H1 (cell line): ENCODE measurements at regions not wholly inside any gene's neighbourhood (a gene's known extent, or its start where the extent isn't known, plus 50 kb on each side); places are given as distances from the start of the nearest gene placed in this dataset.

Experiments
- CTCF ChIA-PET: fragments of 300-600 bp; sonication (Branson Sonifier 250); formaldehyde crosslinking; loops from one replicate; lab custom pipeline; 2021; ENCODE audit not compliant: partially characterized antibody; lab: Charles Lee
- POLR2A ChIA-PET: fragments of 300-600 bp; sonication (Branson Sonifier 250); formaldehyde crosslinking; loops from one replicate; lab custom pipeline; 2021; ENCODE audit warnings: inconsistent platforms; ENCODE audit not compliant: partially characterized antibody; lab: Charles Lee
- DNase-seq, 2 experiments: peaks; one replicate each; pipeline versions ENCODE4 v3.0.0 to v3.0.0-alpha.2; 2010 to 2022; ENCODE audit warnings: low spot score in 2 of 2, low read depth in 1 of 2, mixed read lengths in 1 of 2
- FAIRE-seq: peaks from 2 replicates; lab custom pipeline; 2011; peaks lifted over from hg19 to GRCh38; lab: Jason Lieb, UNC
- H2AFZ ChIP-seq: 2 replicates; pipeline ENCODE4 v1.8.1; 2012; ENCODE audit warnings: low read length, inconsistent platforms
- H2AK5ac ChIP-seq: 2 replicates; pipeline ENCODE4 v1.6.1; 2013; ENCODE audit warnings: low read depth, low read length
- H2BK120ac ChIP-seq: replicated peaks from 2 replicates; pipeline ENCODE3; 2013; ENCODE audit warnings: low read depth, low read length, inconsistent platforms
- H2BK12ac ChIP-seq: 2 replicates; pipeline ENCODE4 v1.6.1; 2013; ENCODE audit warnings: low read depth, low read length
- H2BK15ac ChIP-seq: 2 replicates; pipeline ENCODE4 v1.6.1; 2013; ENCODE audit warnings: low read length
- H2BK20ac ChIP-seq: 2 replicates; pipeline ENCODE4 v1.6.1; 2013; ENCODE audit warnings: low read length
- H2BK5ac ChIP-seq: 2 replicates; pipeline ENCODE4 v1.6.1; 2013; ENCODE audit warnings: low read depth, low read length
- H3K14ac ChIP-seq: 2 replicates; pipeline ENCODE4 v1.6.1; 2013; ENCODE audit warnings: inconsistent platforms; ENCODE audit not compliant: insufficient read length
- H3K18ac ChIP-seq: 2 replicates; pipeline ENCODE4 v1.6.1; 2013; ENCODE audit warnings: low read length; ENCODE audit errors: extremely low read depth
- H3K23ac ChIP-seq: 2 replicates; pipeline ENCODE4 v1.6.1; 2013; ENCODE audit warnings: inconsistent platforms; ENCODE audit not compliant: insufficient read length
- H3K23me2 ChIP-seq: 2 replicates; pipeline ENCODE4 v1.6.1; 2013; ENCODE audit warnings: low read depth, low read length
- H3K27ac ChIP-seq: 2 replicates; pipeline ENCODE4 v1.6.1; 2011; ENCODE audit warnings: low read depth, low read length, inconsistent platforms
- H3K27me3 ChIP-seq, 4 experiments: replicated peaks in 1 of 4; 1 replicate in 1 of 4; 2 replicates in 3 of 4; pipeline versions ENCODE4 v1.6.1 to v1.8.1; 2011 to 2013; ENCODE audit warnings: low read length in 3 of 4, mild to moderate bottlenecking in 3 of 4, inconsistent platforms in 2 of 4, mixed read lengths in 2 of 4, moderate library complexity in 1 of 4; ENCODE audit not compliant: control insufficient read depth in 3 of 4, insufficient read depth in 3 of 4; ENCODE audit errors: extremely low read depth in 1 of 4
- H3K36me3 ChIP-seq, 4 experiments: 2 replicates each; pipeline versions ENCODE4 v1.6.1 to v1.8.1; 2011 to 2013; ENCODE audit warnings: mild to moderate bottlenecking in 4 of 4, low read length in 3 of 4, moderate library complexity in 2 of 4, control low read depth in 1 of 4, inconsistent platforms in 1 of 4; ENCODE audit not compliant: insufficient read depth in 4 of 4, control insufficient read depth in 2 of 4
- H3K4ac ChIP-seq: replicated peaks from 2 replicates; pipeline ENCODE3; 2013; ENCODE audit warnings: low read length, low read depth, mixed read lengths, inconsistent platforms; ENCODE audit not compliant: insufficient read length
- H3K4me1 ChIP-seq, 4 experiments: replicated peaks in 1 of 4; 1 replicate in 1 of 4; 2 replicates in 3 of 4; pipeline versions ENCODE4 v1.6.1 to v1.8.1; 2011 to 2013; ENCODE audit warnings: low read length in 3 of 4, inconsistent platforms in 2 of 4, mixed read lengths in 1 of 4; ENCODE audit not compliant: insufficient read depth in 4 of 4, control insufficient read depth in 3 of 4
- H3K4me2 ChIP-seq, 2 experiments: 2 replicates each; pipeline versions ENCODE4 v1.6.1 to v1.8.1; 2011 to 2013; ENCODE audit warnings: low read depth in 2 of 2, low read length in 2 of 2, control low read depth in 1 of 2, inconsistent platforms in 1 of 2, mild to moderate bottlenecking in 1 of 2; ENCODE audit not compliant: insufficient read depth in 1 of 2
- H3K4me3 ChIP-seq, 4 experiments: fragments of 200-600, 300-600 bp in 1 of 4; sonication (generic), shearing (Covaris generic), sonication (Bioruptor Twin) in 1 of 4; 2 replicates each; pipeline versions ENCODE4 v1.5.1 to v1.8.1; 2011 to 2016; ENCODE audit warnings: low read length in 4 of 4, low read depth in 3 of 4, control low read depth in 2 of 4, inconsistent platforms in 2 of 4, mild to moderate bottlenecking in 2 of 4, mixed read lengths in 1 of 4, moderate library complexity in 1 of 4; ENCODE audit not compliant: insufficient read depth in 2 of 4; ENCODE audit errors: extremely low read depth in 1 of 4
- H3K56ac ChIP-seq: replicated peaks from 2 replicates; pipeline ENCODE3; 2013; ENCODE audit warnings: low read depth, mild to moderate bottlenecking, mixed read lengths, low read length, inconsistent platforms; ENCODE audit not compliant: insufficient read length
- H3K79me1 ChIP-seq: 2 replicates; pipeline ENCODE4 v1.6.1; 2013; ENCODE audit warnings: low read depth, low read length, control low read depth
- H3K79me2 ChIP-seq, 2 experiments: 2 replicates each; pipeline versions ENCODE4 v1.6.1 to v1.8.1; 2012 to 2013; ENCODE audit warnings: low read length in 2 of 2, mild to moderate bottlenecking in 2 of 2, inconsistent platforms in 1 of 2; ENCODE audit not compliant: insufficient read depth in 2 of 2, control insufficient read depth in 1 of 2
- H3K9ac ChIP-seq, 4 experiments: replicated peaks in 1 of 4; 1 replicate in 1 of 4; 2 replicates in 3 of 4; pipeline versions ENCODE4 v1.6.1 to v1.8.1; 2011 to 2013; ENCODE audit warnings: low read depth in 3 of 4, low read length in 3 of 4, control low read depth in 2 of 4, mild to moderate bottlenecking in 2 of 4, moderate library complexity in 2 of 4, inconsistent platforms in 1 of 4; ENCODE audit errors: extremely low read depth in 1 of 4
- H3K9me3 ChIP-seq, 2 experiments: 2 replicates each; pipeline versions ENCODE4 v1.6.1 to v1.8.1; 2012 to 2013; ENCODE audit warnings: mild to moderate bottlenecking in 2 of 2, moderate library complexity in 2 of 2, control low read depth in 1 of 2, inconsistent platforms in 1 of 2, low read depth in 1 of 2, low read length in 1 of 2, mixed read lengths in 1 of 2; ENCODE audit not compliant: insufficient read depth in 2 of 2
- H4K20me1 ChIP-seq, 2 experiments: replicated peaks in 1 of 2; 2 replicates each; pipeline versions ENCODE3 to v1.8.1; 2011 to 2013; ENCODE audit warnings: inconsistent platforms in 2 of 2, low read length in 2 of 2, mild to moderate bottlenecking in 1 of 2; ENCODE audit not compliant: insufficient read depth in 2 of 2, control insufficient read depth in 1 of 2
- H4K5ac ChIP-seq: 2 replicates; pipeline ENCODE4 v1.6.1; 2013; ENCODE audit warnings: low read length, low read depth, mixed read lengths, inconsistent platforms; ENCODE audit not compliant: insufficient read length
- H4K8ac ChIP-seq: 2 replicates; pipeline ENCODE4 v1.8.0; 2013; ENCODE audit warnings: mild to moderate bottlenecking, moderate library complexity, low read length, inconsistent platforms; ENCODE audit not compliant: insufficient read depth; ENCODE audit errors: extremely low read depth
- H4K91ac ChIP-seq: replicated peaks from 2 replicates; pipeline ENCODE3; 2013; ENCODE audit warnings: low read length, mixed read lengths, inconsistent platforms; ENCODE audit not compliant: insufficient read length
- BACH1 ChIP-seq: IDR thresholded peaks from 2 replicates; pipeline ENCODE4 v1.6.1; 2012; ENCODE audit warnings: low read length, improper control_type of control experiment
- CBX5 ChIP-seq: fragments of 300-800, 300-1000 bp; sonication (generic); IDR thresholded peaks from 2 replicates; pipeline ENCODE4 v1.7.1; 2016; ENCODE audit warnings: antibody characterized with exemption, low read length, low read depth
- CBX8 ChIP-seq: fragments of 300-800, 300-1000 bp; sonication (generic); IDR thresholded peaks from 2 replicates; pipeline ENCODE4 v1.7.1; 2016; ENCODE audit warnings: low read depth, low read length, borderline replicate concordance
- GTF2F1 ChIP-seq: IDR thresholded peaks from 2 replicates; pipeline ENCODE4 v1.6.1; 2012; ENCODE audit warnings: low read depth, low read length, improper control_type of control experiment, borderline replicate concordance
- HDAC6 ChIP-seq: IDR thresholded peaks from one replicate; pipeline ENCODE4 v1.7.1; 2012; ENCODE audit warnings: low read depth, mild to moderate bottlenecking, inconsistent platforms, low read length, moderate library complexity
- KDM5A ChIP-seq: fragments of 200-600 bp; IDR thresholded peaks from 2 replicates; pipeline ENCODE4 v1.7.1; 2012; ENCODE audit warnings: mild to moderate bottlenecking, low read length, inconsistent platforms, mixed read lengths
- NANOG ChIP-seq: IDR thresholded peaks from 2 replicates; pipeline ENCODE4 v1.6.1; 2011; ENCODE audit warnings: low read length, low read depth, mild to moderate bottlenecking, inconsistent platforms; ENCODE audit not compliant: insufficient read depth, poor library complexity, severe bottlenecking
- RBBP5 ChIP-seq: IDR thresholded peaks from 2 replicates; pipeline ENCODE4 v1.7.1; 2012; ENCODE audit warnings: low read depth, mild to moderate bottlenecking, inconsistent platforms, low read length, moderate library complexity, borderline replicate concordance
- RFX5 ChIP-seq: IDR thresholded peaks from 2 replicates; pipeline ENCODE4 v1.6.1; 2011; ENCODE audit warnings: low read depth, low read length, improper control_type of control experiment, borderline replicate concordance
- RXRA ChIP-seq: IDR thresholded peaks from 2 replicates; pipeline ENCODE4 v1.6.1; 2011; ENCODE audit warnings: low read depth, mild to moderate bottlenecking, low read length, moderate library complexity; ENCODE audit not compliant: insufficient read depth
- SAP30 ChIP-seq: fragments of 300-600 bp; sonication (generic); IDR thresholded peaks from 2 replicates; pipeline ENCODE4 v1.7.1; 2012; ENCODE audit warnings: low read length, moderate library complexity, mild to moderate bottlenecking, inconsistent platforms; ENCODE audit not compliant: insufficient read depth, insufficient replicate concordance
- SP2 ChIP-seq: IDR thresholded peaks from 2 replicates; pipeline ENCODE4 v1.6.1; 2012; ENCODE audit warnings: mild to moderate bottlenecking, low read length, inconsistent platforms
- YY1 ChIP-seq: IDR thresholded peaks from 2 replicates; pipeline ENCODE4 v1.6.1; 2011; ENCODE audit warnings: low read depth, mild to moderate bottlenecking, low read length
- ZNF274 ChIP-seq: IDR thresholded peaks from 2 replicates; pipeline ENCODE4 v1.7.0; 2012; ENCODE audit warnings: low read length, borderline replicate concordance; ENCODE audit errors: extremely low read depth
- WGBS, 2 experiments: shearing (Covaris generic) in 1 of 2; methylation state at CpG; one replicate each; pipeline versions ENCODE4 v1.1.6 to v1.1.7; 2013 to 2015; ENCODE audit warnings: low lambda C conversion rate in 2 of 2, mixed read lengths in 2 of 2, inconsistent platforms in 1 of 2, low coverage in 1 of 2, missing lambda C conversion rate in 1 of 2; ENCODE audit not compliant: insufficient replicate concordance in 2 of 2, insufficient coverage in 1 of 2, insufficient read length in 1 of 2; ENCODE audit errors: extremely low coverage in 1 of 2, missing lambda C conversion rate in 1 of 2; 5-methylcytosine and 5-hydroxymethylcytosine counted together
- TF ChIP-seq, protein P1 (sequence below): IDR thresholded peaks from 2 replicates; pipeline ENCODE4 v1.6.1; 2012; ENCODE audit warnings: inconsistent platforms

DNA sequence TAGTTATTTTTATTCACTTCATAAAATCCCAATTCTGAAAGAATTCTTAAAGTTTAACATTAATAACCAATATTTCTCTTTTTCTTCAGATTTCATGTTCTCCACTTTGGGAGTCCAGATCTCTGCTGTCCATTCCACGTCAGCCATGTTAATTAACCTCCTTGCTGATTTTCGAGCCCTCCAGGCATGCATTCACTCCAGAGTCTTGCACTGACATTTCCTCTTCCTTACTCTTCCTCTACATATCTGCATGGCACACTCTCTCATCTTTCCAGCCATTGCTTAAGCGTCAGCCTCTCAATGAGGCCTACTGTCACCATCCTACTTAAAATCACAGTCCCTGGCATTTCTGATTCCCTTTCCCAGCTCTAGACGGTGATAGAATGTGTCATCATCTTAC, 144.8 kb downstream of the MAD2L1 start:
- Histone ChIP-seq H2BK15ac (no peak overlapping the region), H3K79me1 (no peaks in the 10 kb centered on the region), H3K4ac (no peak overlapping the region), H3K14ac (no peak overlapping the region), H3K27ac (no peak overlapping the region), H4K5ac (no peak overlapping the region), H3K9ac (no peak overlapping the region), H3K4me1 (no peaks in the 10 kb centered on the region), H2AFZ (no peak overlapping the region), H2BK20ac (no peak overlapping the region), H2AK5ac (no peak overlapping the region), H3K23me2 (no peaks in the 10 kb centered on the region; the same call in 1 of the 2 replicates), H4K8ac (no peak overlapping the region), H3K79me2 (no peaks in the 10 kb centered on the region), H3K4me3 (no peak overlapping the region), H3K18ac (no peak overlapping the region), H3K36me3 (no peaks in the 10 kb centered on the region), H2BK12ac (no peak overlapping the region; the same call in 1 of the 2 replicates), H3K56ac (no peak overlapping the region), H3K27me3 (no peaks in the 10 kb centered on the region), H2BK120ac (no peak overlapping the region), H3K4me2 (no peak overlapping the region), H2BK5ac (no peak overlapping the region), H4K20me1 (no peaks in the 10 kb centered on the region), H4K91ac (no peak overlapping the region), H3K9me3 (no peaks in the 10 kb centered on the region), H3K23ac (no peak overlapping the region)
- TF ChIP-seq SAP30 (no peak), YY1 (no peak), HDAC6 (no peak), NANOG (no peak), RFX5 (no peak), BACH1 (no peak), ZNF274 (no peak), GTF2F1 (no peak), CBX8 (no peak), SP2 (no peak), CBX5 (no peak), RBBP5 (no peak), RXRA (no peak), KDM5A (no peak)
- TF ChIP-seq, protein P1, sequence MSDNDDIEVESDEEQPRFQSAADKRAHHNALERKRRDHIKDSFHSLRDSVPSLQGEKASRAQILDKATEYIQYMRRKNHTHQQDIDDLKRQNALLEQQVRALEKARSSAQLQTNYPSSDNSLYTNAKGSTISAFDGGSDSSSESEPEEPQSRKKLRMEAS = no peak
- ChIA-PET POLR2A (no interaction called here), CTCF (interaction anchor here (1.0 to 1.1 kb wide), 2 partner anchors 98 to 324 kb away, joined by 3 to 4 read pairs; no protein-coding TSS in a partner anchor)
- WGBS, 2 experiments = 94% methylated on average over 4 of the region's 4 CpGs; no CpG with 5 or more reads in 1 of the 2 experiments
- DNase-seq (no peak), FAIRE-seq (no peak)
